ENCODE measurements at regions not wholly inside any gene's neighbourhood (a gene's known extent, or its start where the extent isn't known, plus 50 kb on each side); places are given as distances from the start of the nearest gene placed in this dataset.

DNA sequence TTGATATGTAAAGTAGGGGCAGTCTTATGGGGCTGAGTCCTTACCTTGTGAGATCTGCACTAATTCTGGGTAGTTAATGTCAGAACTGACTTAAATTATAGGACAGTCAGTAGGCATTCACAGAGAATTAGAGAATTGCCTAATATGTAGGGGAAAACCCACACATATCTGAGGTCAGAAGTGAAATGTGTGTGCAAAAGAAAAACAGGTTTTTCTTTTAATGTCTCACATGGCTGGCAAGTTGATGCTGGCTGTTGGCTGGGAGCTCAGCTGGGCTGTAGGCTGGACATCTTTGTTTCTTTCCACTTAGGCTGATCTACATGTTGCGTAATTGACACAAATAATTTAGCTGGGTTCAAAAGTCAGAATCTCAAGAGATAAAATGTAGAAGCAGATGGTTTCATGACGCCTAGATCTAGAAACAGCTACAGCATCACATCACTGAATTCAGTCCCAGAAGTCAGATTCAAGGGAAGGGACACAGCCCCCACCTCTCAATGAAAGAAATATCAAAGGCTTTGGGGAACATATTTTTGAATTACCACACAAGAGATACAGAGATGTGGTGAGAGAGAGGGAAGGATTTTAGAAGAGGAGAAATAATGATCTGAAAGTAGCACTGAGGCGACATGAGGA, 98.9 kb downstream of the TNFSF18 start:
- no peak for DNase-seq (ENCODE audit: low read depth in 2 of 2)

DNA sequence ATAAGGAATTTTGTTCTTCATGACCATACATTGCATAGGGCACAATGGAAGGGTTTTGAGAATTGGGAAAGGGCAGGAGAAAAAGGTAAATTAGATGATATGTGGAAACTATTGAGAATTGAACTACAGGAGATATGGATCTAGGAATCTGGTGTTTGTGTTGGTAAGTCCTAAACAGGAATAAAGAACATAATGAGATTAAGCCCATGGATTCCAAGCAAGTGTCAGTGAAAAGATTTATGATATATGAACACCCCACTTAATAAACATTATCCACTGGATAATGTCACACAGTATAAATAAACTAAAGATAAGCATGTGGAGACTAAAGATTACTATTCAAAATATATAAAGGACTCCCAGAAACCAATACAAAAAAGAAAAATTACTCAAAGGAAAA, 98.2 kb downstream of the TNFSF18 start:
- no peak for DNase-seq (ENCODE audit: low read depth in 2 of 2)

DNA sequence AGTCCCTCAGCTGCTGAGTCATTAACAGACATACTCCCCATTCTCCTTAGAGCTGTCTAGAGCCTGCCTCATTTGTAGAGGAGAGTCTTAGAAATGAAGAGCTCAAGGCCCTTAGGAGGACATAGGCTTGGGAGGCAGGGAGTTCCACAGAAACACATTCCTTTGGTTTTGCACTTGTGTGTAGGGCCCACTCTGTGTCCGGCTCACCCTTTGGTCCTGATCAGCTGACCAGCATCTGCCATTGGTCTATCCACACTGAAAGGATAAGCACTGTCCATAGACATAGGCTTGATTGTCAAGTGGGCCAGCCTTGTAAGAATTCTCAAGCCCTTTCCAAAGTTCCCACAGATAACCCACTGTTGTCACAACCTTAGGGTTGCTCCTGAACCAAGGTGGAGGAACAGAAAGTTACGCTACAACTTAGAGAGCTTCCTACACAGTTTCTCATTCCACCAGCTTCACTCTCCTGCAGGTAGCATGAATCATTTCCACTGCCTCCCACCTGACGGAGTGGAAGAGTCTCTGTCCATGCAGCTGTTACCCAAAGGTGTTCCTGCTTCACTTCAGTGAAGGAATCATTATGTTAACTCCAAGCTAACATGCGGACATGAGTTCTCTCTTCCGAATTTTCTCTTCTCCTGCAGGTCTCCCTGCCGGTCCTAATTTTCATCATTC, 96.1 kb downstream of the TNFSF18 start:
- no peak for DNase-seq (ENCODE audit: low read depth in 2 of 2)

DNA sequence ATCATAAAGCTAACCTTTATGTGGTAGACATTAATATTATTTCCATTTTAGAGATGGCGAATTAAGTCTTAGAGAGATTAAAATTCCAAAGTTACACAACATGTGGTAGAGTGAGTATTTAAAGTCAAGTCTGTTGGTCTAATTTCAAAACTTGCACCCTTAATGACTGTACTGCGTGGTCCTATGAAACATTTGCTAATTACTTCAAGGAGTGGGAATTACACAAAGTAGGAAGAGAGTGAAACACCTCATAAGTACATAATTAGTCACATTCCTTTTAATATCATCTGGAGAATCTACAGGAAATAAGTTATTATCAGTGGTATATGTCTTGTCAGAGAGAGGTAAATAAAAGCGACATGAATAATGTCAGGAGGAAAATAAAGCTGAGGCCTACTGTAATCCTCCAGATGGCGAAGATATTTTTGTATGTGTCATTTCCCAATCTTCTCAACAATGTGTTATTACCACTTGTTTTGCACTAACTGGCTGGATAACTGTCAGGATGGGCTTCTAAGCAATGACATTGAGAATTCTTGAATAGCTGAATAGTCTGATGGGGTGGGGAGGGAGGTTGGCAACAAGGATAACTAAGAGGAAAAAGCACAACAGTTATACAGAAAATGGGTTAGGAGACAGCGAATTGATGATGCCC, 95.5 kb downstream of the TNFSF18 start:
- no peak for DNase-seq (ENCODE audit: low read depth in 2 of 2)

DNA sequence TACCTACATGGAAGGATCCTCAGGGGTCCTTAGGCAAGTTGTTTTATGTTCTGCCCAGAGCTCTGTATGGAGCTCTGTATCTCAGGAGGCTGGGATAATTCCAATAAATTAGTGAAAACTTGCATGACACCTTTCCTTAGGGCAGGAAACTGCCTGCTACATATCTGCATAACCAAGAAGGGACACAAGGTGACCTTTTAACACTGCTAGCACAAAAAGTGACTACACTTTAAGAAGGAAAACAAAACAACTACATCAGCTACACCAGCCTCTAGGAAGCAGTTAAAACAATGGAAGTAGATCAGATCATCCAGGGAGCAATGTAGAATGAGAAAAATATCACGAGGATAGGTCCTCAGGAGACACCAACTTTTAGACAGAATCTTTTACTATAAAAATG, 93.9 kb downstream of the TNFSF18 start:
- no peak for DNase-seq (ENCODE audit: low read depth in 2 of 2)

DNA sequence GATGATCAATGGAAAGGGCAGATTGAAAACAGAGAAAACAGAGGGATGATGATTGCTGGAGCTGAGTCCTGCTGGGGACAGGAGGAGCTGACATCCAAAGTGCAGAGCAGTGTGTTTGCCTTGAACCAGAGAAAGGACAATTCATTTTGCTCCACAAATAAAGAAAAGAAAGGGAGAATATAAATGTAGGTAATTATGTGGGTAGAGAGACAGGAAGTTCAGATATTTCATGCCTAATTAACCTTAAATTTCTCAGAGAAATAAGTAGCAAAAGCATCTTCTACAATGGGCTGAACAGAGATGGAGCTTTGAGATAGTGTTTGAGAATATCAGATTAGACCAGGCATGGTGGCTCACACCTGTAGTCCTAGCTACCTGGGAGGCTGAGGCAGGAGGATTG, 93.2 kb downstream of the TNFSF18 start:
- DNase-seq (ENCODE audit: low read depth in 2 of 2) = no peak

GRCh38 chr1:172959571-172959970, 91.2 kb downstream of the TNFSF18 start:
- no peak for DNase-seq (ENCODE audit: low read depth in 2 of 2)

- DNase-seq (ENCODE audit: low read depth in 2 of 2) = no peak
Measured at GRCh38 chr1:172960019-172960418, 90.7 kb downstream of the TNFSF18 start.

DNA sequence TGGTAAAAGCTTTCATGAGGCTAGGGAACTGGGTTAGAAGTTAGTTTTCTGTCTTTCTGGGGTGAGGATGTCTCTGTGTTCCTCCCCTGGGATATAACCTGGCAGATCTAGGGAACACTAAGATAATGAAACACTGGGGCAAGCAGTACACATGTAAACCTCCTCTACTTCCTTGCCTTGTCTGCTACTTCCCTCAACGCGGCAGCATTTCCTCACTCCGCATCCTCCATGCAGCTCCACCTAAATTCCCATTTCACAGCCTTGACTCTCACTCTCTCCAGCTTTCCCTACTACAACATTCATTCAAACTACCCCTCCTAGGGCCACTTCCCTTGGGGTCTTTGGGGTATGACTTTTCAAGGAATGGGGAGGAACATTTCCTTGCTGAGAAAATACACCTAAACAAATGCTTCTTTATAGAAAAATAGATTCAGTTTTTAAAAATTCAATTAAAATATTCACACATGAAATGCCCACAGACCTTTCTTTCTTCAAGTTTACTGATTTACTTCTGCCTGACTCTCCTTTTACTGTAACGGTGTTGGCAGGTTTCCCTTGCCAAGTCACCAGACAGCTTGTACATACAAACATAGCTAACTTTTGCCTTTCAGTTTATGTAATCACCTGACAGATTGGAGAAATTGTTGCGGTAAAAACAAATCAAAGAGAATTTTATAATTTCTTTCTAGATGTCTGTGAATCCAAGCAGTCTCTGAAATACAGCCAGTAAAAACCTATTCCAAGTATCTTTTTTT, 90.1 kb downstream of the TNFSF18 start:
- DNase-seq (ENCODE audit: low read depth in 2 of 2) = no peak

GRCh38 chr1:172964864-172965263, 85.9 kb downstream of the TNFSF18 start:
- DNase-seq (ENCODE audit: low read depth in 2 of 2) = no peak

- DNase-seq (ENCODE audit: low read depth in 2 of 2) = no peak
Measured at GRCh38 chr1:172966844-172967540, 83.7 kb downstream of the TNFSF18 start.

DNA sequence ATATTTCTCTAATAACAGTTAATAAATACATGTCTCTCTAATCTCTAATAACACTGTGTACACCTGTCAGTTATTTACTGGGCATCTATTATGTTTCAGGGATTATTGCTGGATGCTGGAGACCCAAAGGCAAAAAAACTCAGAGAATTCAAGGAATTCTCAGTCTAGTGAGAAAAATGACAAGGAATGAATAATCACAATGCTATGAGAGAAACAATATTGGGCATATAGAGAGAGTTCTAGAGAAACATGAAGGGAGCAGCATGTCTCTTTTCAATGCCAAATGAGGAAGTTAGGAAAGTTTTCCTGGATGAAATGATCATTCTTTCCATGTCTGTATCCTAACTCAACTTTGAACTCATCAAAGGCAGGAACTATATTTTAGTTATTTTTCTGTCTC, 82.8 kb downstream of the TNFSF18 start:
- no peak for DNase-seq (ENCODE audit: low read depth in 2 of 2)

GRCh38 chr1:172969611-172970010, 81.1 kb downstream of the TNFSF18 start:
- DNase-seq (ENCODE audit: low read depth in 2 of 2) = no peak

- DNase-seq (ENCODE audit: low read depth in 2 of 2) = no peak
Measured at GRCh38 chr1:172970186-172970585, 80.6 kb downstream of the TNFSF18 start.

DNA sequence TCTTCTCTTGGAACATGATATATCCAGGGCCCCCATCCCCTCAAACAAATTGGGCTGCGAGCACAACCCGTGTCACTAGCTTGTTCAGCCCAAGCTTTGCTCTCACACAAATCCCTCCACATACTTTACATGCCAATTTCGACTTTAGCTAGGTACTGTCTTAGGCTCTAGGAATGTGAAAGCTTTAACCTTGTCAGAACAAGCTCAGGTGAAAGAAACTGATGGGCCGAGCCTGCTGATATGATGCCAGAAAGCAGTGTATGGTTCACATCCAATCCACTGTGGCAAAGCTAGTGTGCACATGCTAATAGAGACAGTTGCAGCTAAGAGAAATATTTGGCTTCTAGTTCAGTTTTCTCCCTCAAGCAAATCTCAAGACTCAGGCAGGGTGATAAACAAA, 79.5 kb downstream of the TNFSF18 start:
- no peak for DNase-seq (ENCODE audit: low read depth in 2 of 2)

GRCh38 chr1:172972258-172972657, 78.5 kb downstream of the TNFSF18 start:
- DNase-seq (ENCODE audit: low read depth in 2 of 2) = no peak

DNA sequence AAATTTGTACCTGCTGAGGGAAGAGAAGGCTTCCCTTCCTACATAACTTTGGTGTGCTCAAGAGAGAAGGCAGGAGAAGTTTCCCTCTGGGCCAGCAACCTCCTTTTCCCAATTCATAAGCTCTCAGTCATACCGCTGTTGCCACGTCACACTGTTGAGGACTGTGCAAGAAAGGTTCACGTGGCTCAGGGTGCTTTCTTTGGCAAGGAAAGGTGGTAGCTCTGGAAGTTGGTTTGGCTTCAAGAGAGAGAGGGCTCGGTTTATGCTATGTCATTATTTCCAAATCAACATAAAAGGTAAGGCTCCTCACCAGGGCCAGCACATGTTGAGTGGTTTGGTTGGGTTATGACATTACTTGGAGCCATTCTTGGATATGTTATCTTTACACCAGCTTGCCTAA, 77.3 kb downstream of the TNFSF18 start:
- DNase-seq (ENCODE audit: low read depth in 2 of 2) = no peak

DNA sequence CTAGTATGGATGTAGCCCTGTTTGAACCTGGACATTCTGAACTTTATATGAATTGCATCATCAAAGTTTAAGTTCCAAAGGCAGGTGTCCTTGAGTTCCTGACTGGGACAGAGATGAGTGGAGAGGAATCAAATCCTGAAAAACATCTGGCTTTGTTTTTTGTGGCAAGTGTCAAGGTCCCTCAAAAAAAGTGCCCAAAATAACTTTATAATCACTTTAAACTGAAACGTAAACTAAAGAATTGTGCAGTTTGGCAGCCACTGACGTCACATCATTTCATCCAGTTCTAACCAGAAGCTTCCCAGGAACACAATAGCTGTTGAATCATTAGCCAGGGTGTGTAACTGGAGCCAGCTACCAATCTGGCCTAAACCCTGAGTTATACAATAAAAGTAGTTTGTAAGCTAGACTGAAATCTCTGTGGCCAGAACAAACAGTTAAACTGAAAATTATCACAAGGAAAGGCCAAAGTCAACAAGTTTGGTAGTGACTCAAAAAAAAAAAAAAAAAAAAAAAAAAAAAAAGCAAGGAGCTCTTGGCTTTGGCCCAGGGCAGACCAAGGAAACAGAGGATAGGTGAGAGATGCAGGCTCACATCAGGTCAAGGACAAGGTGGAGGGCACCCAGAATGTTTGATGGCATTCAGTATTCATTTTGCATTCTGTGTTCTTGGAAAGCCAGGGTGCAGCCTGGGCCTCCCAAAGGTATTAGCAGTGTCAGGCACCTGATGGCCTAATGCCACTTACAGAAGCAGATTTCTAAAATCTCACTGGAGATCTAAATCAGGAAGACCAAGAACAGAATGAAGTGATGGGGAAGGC, 74.3 kb downstream of the TNFSF18 start:
- no peak for DNase-seq (ENCODE audit: low read depth in 2 of 2)

- no peak for DNase-seq (ENCODE audit: low read depth in 2 of 2)
Measured at GRCh38 chr1:172977296-172978017, 73.3 kb downstream of the TNFSF18 start.

- DNase-seq (ENCODE audit: low read depth in 2 of 2) = no peak
Measured at GRCh38 chr1:172978595-172978994, 72.1 kb downstream of the TNFSF18 start.

Data from stimulated activated CD4-positive, alpha-beta T cell treated with anti-CD3 and anti-CD28 coated beads, Interleukin-4, amount 100 ng/mL, for 48 hours (primary cell).